ENCODE measurements at regions not wholly inside any gene's neighbourhood (a gene's known extent, or its start where the extent isn't known, plus 50 kb on each side); places are given as distances from the start of the nearest gene placed in this dataset.

DNA sequence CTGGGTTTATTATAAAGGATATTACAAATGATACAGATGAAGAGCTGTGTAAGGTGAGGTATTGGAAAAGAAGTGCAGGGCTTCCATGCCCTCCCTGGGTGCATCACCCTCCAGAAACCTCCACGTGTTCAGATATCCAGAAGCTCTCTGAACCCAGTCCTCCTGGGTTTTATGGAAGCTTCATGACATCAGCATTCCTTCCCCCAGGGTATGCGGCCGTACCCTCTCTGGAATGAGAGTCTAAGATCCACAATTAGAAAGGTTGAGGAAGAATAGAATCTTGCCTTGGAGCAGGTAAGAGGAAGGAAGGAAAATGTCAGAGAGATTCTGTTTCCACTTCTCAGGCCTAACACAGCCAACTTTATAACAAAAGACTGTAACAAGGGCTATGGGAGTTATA lies 208.2 kb upstream of the DCC start:
- Histone ChIP-seq H3F3A (ENCODE audit: insufficient read depth, low read length) (no peaks in the 10 kb centered on the region), H3K4me2 (ENCODE audit: low read depth, low read length) (no peak overlapping the region), H3K9me3 (replicated peaks; ENCODE audit: insufficient read depth, low read length) (no peaks in the 10 kb centered on the region), H3K4me3 (ENCODE audit: low read length) (no peak overlapping the region), H3K4me1 (ENCODE audit: low read length) (peaks cover under 1% of the 10 kb centered on the region; the same call in 1 of the 2 replicates), H3K9me2 (replicated peaks; ENCODE audit: insufficient read depth, low read length) (no peaks in the 10 kb centered on the region), H3K27me3 (replicated peaks; ENCODE audit: insufficient read depth, low read length) (no peaks in the 10 kb centered on the region), H4K20me1 (ENCODE audit: insufficient read depth, low read length) (no peaks in the 10 kb centered on the region), H3K36me3 (replicated peaks; ENCODE audit: insufficient read depth, low read length) (no peaks in the 10 kb centered on the region), H3K79me2 (ENCODE audit: low read length) (no peaks in the 10 kb centered on the region), H3K9ac (ENCODE audit: low read length) (no peak overlapping the region), H3K27ac (ENCODE audit: low read length) (no peak overlapping the region), H2AFZ (ENCODE audit: low read length) (no peak overlapping the region)
- TF ChIP-seq CTCF (IDR thresholded peaks at IDR 0.05; ENCODE audit: low read length): no peak
- no peak for TF ChIP-seq EZH2 (optimal IDR thresholded peaks at IDR 0.05; ENCODE audit: low read depth, low read length)
- no peak for TF ChIP-seq EZH2phosphoT487 (IDR thresholded peaks at IDR 0.05; ENCODE audit: low read length)
- no peak for DNase-seq

- Histone ChIP-seq H3F3A (ENCODE audit: insufficient read depth, low read length) (no peaks in the 10 kb centered on the region), H3K27ac (ENCODE audit: low read length) (no peak overlapping the region), H3K4me3 (ENCODE audit: low read length) (no peak overlapping the region), H3K9me2 (replicated peaks; ENCODE audit: insufficient read depth, low read length) (no peaks in the 10 kb centered on the region), H3K36me3 (replicated peaks; ENCODE audit: insufficient read depth, low read length) (no peaks in the 10 kb centered on the region), H4K20me1 (ENCODE audit: insufficient read depth, low read length) (no peaks in the 10 kb centered on the region), H3K79me2 (ENCODE audit: low read length) (no peaks in the 10 kb centered on the region), H3K9me3 (replicated peaks; ENCODE audit: insufficient read depth, low read length) (no peaks in the 10 kb centered on the region), H3K4me1 (ENCODE audit: low read length) (peaks cover 5% of the 10 kb centered on the region), H3K9ac (ENCODE audit: low read length) (no peak overlapping the region), H2AFZ (ENCODE audit: low read length) (no peak overlapping the region), H3K4me2 (ENCODE audit: low read depth, low read length) (no peak overlapping the region), H3K27me3 (replicated peaks; ENCODE audit: insufficient read depth, low read length) (no peaks in the 10 kb centered on the region)
- TF ChIP-seq EZH2 (optimal IDR thresholded peaks at IDR 0.05; ENCODE audit: low read depth, low read length): no peak
- TF ChIP-seq CTCF (IDR thresholded peaks at IDR 0.05; ENCODE audit: low read length): no peak
- TF ChIP-seq EZH2phosphoT487 (IDR thresholded peaks at IDR 0.05; ENCODE audit: low read length): no peak
- no peak for DNase-seq
These were observed 203.5 kb upstream of the DCC start for GRCh38 chr18:52136532-52136931.

DNA sequence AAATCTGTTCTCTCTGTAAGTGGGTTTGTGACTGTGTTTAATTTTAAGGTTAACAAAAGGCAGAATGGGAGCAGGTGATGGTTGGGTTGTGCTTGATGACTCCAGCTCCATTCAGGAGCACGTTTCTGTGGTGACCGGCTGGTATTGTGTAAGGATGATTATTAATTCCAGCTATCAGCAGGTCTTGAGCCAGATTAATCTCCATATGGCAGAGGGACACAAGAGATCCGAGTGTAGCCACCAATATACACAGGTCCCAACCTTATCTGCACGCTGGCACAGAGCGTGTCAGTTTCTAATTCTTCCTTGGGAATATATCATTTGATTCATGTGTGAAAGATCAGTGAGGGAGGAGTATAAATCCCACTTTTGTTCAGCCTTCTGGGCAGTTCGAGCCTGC lies 199.0 kb upstream of the DCC start:
- Histone ChIP-seq H3K27ac (ENCODE audit: low read length) (no peak overlapping the region), H3K9me3 (replicated peaks; ENCODE audit: insufficient read depth, low read length) (no peaks in the 10 kb centered on the region), H3K4me1 (ENCODE audit: low read length) (peaks cover 9% of the 10 kb centered on the region), H3K9ac (ENCODE audit: low read length) (no peak overlapping the region), H3K4me3 (ENCODE audit: low read length) (no peak overlapping the region), H4K20me1 (ENCODE audit: insufficient read depth, low read length) (no peaks in the 10 kb centered on the region), H3K9me2 (replicated peaks; ENCODE audit: insufficient read depth, low read length) (no peaks in the 10 kb centered on the region), H3K4me2 (ENCODE audit: low read depth, low read length) (peak overlapping the region; percentile 15), H3K27me3 (replicated peaks; ENCODE audit: insufficient read depth, low read length) (no peaks in the 10 kb centered on the region), H3F3A (ENCODE audit: insufficient read depth, low read length) (no peaks in the 10 kb centered on the region), H2AFZ (ENCODE audit: low read length) (no peak overlapping the region), H3K79me2 (ENCODE audit: low read length) (no peaks in the 10 kb centered on the region), H3K36me3 (replicated peaks; ENCODE audit: insufficient read depth, low read length) (no peaks in the 10 kb centered on the region)
- TF ChIP-seq CTCF (IDR thresholded peaks at IDR 0.05; ENCODE audit: low read length): no peak
- no peak for TF ChIP-seq EZH2 (optimal IDR thresholded peaks at IDR 0.05; ENCODE audit: low read depth, low read length)
- TF ChIP-seq EZH2phosphoT487 (IDR thresholded peaks at IDR 0.05; ENCODE audit: low read length): no peak
- no peak for DNase-seq
